Heart right ventricle (tissue), 16 donors: ENCODE measurements at regions not wholly inside any gene's neighbourhood (a gene's known extent, or its start where the extent isn't known, plus 50 kb on each side); places are given as distances from the start of the nearest gene placed in this dataset.

ENCODE experiments used
- ATAC-seq, 8 donors: fragments of 200-7000 bp; cut with Tn5 transposase; one replicate each; pipeline ENCODE4 v1.9.1; 2020; ENCODE audit warnings: mild to moderate bottlenecking in 8 of 8, moderate library complexity in 8 of 8, moderate number of reproducible peaks in 1 of 8
- DNase-seq, 2 donors: peaks; one replicate each; pipeline ENCODE4 v3.0.0-alpha.2; 2020
- H3K27ac ChIP-seq, 10 donors: fragments of 200-600 bp; sonication (generic) in 2 of 10; one replicate each; pipeline versions ENCODE4 v1.5.0 to v1.8.0; 2020 to 2022; ENCODE audit warnings: mild to moderate bottlenecking in 3 of 10
- H3K27me3 ChIP-seq, 7 donors: fragments of 200-600 bp; one replicate each; pipeline ENCODE4 v1.8.0; 2021 to 2022; ENCODE audit warnings: mild to moderate bottlenecking in 2 of 7
- H3K36me3 ChIP-seq, 9 donors: fragments of 200-600 bp; sonication (generic) in 1 of 9; one replicate each; pipeline versions ENCODE4 v1.5.0 to v1.8.0; 2020 to 2022; ENCODE audit warnings: mild to moderate bottlenecking in 2 of 9
- H3K4me1 ChIP-seq, 9 donors: fragments of 200-600 bp; sonication (generic) in 1 of 9; one replicate each; pipeline versions ENCODE4 v1.5.0 to v1.8.0; 2020 to 2022; ENCODE audit warnings: mild to moderate bottlenecking in 4 of 9
- H3K4me3 ChIP-seq, 10 donors: fragments of 200-600 bp; sonication (generic) in 2 of 10; one replicate each; pipeline versions ENCODE4 v1.5.0 to v1.8.0; 2020 to 2022; ENCODE audit warnings: mild to moderate bottlenecking in 7 of 10, moderate library complexity in 2 of 10
- H3K9me3 ChIP-seq, 11 donors: fragments of 200-600 bp in 10 of 11; sonication (generic) in 2 of 11; one replicate each; pipeline versions ENCODE4 v1.5.0 to v1.8.0; 2013 to 2022; ENCODE audit warnings: mild to moderate bottlenecking in 2 of 11, control low read depth in 1 of 11, moderate library complexity in 1 of 11
- CTCF ChIP-seq, 9 donors: fragments of 200-600 bp; sonication (generic) in 2 of 9; IDR thresholded peaks; one replicate each; pipeline versions ENCODE4 v1.5.0 to v1.8.0; 2021 to 2022; ENCODE audit warnings: antibody characterized with exemption in 9 of 9, mild to moderate bottlenecking in 5 of 9, moderate library complexity in 1 of 9
- WGBS, 2 donors: extraction: QIAGEN DNeasy Blood & Tissue Kit; methylation state at CpG; one replicate each; pipeline ENCODE4 v1.1.7; 2013; ENCODE audit warnings: inconsistent platforms in 1 of 2; 5-methylcytosine and 5-hydroxymethylcytosine counted together
- intact Hi-C, 10 donors: fragments of 100-400 bp; cut with DNase I; formaldehyde crosslinking; loops; one replicate each; pipeline versions ENCODE4 v1.11.1 to v1.14.2; 2022
- donor health status: Arrhythmogenic right ventricular cardiomyopathy.
- donor health status: ischemic (EF 13 %, LVEDD 7.1; RV severe dilation, severe dysfunction).
- donor health status: healthy with polysubstance abuse.
- donor health status: DM: no; HTN: yes; CAD: no.
- donor health status: DM: no; HTN: no; CAD: no.
- donor health status: ischemic (EF 25% LVEDD 6.9; RV normal size, moderate dysfunction).
- donor health status: ischemic (EF 25% LVEDD 5.7; RV mildly dilated, moderate dysfunction).
- donor health status: healthy.
- donor health status: DM: yes; HTN: yes; CAD: no.
- donor health status: Ischemic cardiomyopathy.
- donor health status: ischemic (EF 35%, LVEDD 5.7; RV mildly dilated, moderate dysfunction).
- donor health status: nonischemic (EF 11% LVEDD 7.7; RV severe dilation, severe dysfunction).
- donor health status: DM: yes; HTN: yes; CAD: no.
- donor health status: PGD.
- donor health status: ischemic (EF 29% LVEDD 5.4; RV normal size, mild dysfunction).
- donor health status: nonischemic (EF 23%, LVEDD 6.1; RV moderate dilation, normal function).

GRCh38 chr3:70789878-70790277 is 477.4 kb upstream of the MDFIC2 start:
- ATAC-seq (no peak), DNase-seq (no peak)
- 94 to 98% methylated on average over 2 of the region's 2 CpGs for WGBS, 2 donors
- intact Hi-C loops, result no loop called here
- Histone ChIP-seq H3K27ac (no peak overlapping the region), H3K4me3 (no peak overlapping the region), H3K27me3 (no peaks in the 10 kb centered on the region), H3K36me3 (no peaks in the 10 kb centered on the region), H3K4me1 (no peaks in the 10 kb centered on the region), H3K9me3 (peaks cover 0 to 5% (median 0%) of the 10 kb centered on the region in 11 donors)
- TF ChIP-seq CTCF (IDR thresholded peaks at IDR 0.05), result no peak

- ATAC-seq (no peak), DNase-seq (no peak)
- TF ChIP-seq CTCF (IDR thresholded peaks at IDR 0.05), result no peak
- no peaks in the 10 kb centered on the region for H3K27me3 ChIP-seq
- H3K4me1 ChIP-seq, result no peaks in the 10 kb centered on the region
- H3K27ac ChIP-seq, result no peak overlapping the region
- no peaks in the 10 kb centered on the region for H3K36me3 ChIP-seq
- intact Hi-C loops, result loop anchor here in 1 of 10 donors (2.0 kb wide), 1 partner anchor 48 kb away; no protein-coding TSS in a partner anchor
- H3K9me3 ChIP-seq, result peaks cover 0 to 5% (median 0%) of the 10 kb centered on the region in 11 donors
- H3K4me3 ChIP-seq, result no peak overlapping the region
Measured at GRCh38 chr3:70780790-70781189, 468.4 kb upstream of the MDFIC2 start.

GRCh38 chr3:70779296-70779695 is 466.9 kb upstream of the MDFIC2 start:
- Histone ChIP-seq H3K36me3 (no peaks in the 10 kb centered on the region), H3K9me3 (peaks cover 0 to 5% (median 0%) of the 10 kb centered on the region in 11 donors), H3K4me1 (no peaks in the 10 kb centered on the region), H3K27ac (no peak overlapping the region), H3K4me3 (no peak overlapping the region), H3K27me3 (no peaks in the 10 kb centered on the region)
- WGBS, 2 donors, result 52 to 57% methylated on average over 4 of the region's 4 CpGs
- intact Hi-C loops, result no loop called here
- TF ChIP-seq CTCF (IDR thresholded peaks at IDR 0.05), result no peak
- ATAC-seq (no peak), DNase-seq (no peak)

- no peak overlapping the region for H3K27ac ChIP-seq
- ATAC-seq, result no peak
- no peaks in the 10 kb centered on the region for H3K9me3 ChIP-seq
- TF ChIP-seq CTCF (IDR thresholded peaks at IDR 0.05), result no peak
- no peaks in the 10 kb centered on the region for H3K27me3 ChIP-seq
- H3K4me1 ChIP-seq, result no peaks in the 10 kb centered on the region
- no peaks in the 10 kb centered on the region for H3K36me3 ChIP-seq
- no peak overlapping the region for H3K4me3 ChIP-seq
- DNase-seq, result no peak
- 46 to 56% methylated on average over 2 of the region's 2 CpGs for WGBS, 2 donors
- intact Hi-C loops, result no loop called here
Measured at GRCh38 chr3:70776081-70776480, 463.6 kb upstream of the MDFIC2 start.

GRCh38 chr3:70775257-70775656 is 462.8 kb upstream of the MDFIC2 start:
- 83 to 84% methylated on average over 4 of the region's 4 CpGs for WGBS, 2 donors
- H3K36me3 ChIP-seq, result no peaks in the 10 kb centered on the region
- H3K4me1 ChIP-seq, result no peaks in the 10 kb centered on the region

More at GRCh38 chr3:70775257-70775656, 462.8 kb upstream of the MDFIC2 start:
- intact Hi-C loops, result no loop called here
- Histone ChIP-seq H3K4me3 (no peak overlapping the region), H3K27ac (no peak overlapping the region), H3K27me3 (no peaks in the 10 kb centered on the region), H3K9me3 (no peaks in the 10 kb centered on the region)
- DNase-seq, result no peak
- no peak for ATAC-seq
- TF ChIP-seq CTCF (IDR thresholded peaks at IDR 0.05), result no peak
